Middle frontal gyrus (tissue), 1 donor: ENCODE measurements at regions not wholly inside any gene's neighbourhood (a gene's known extent, or its start where the extent isn't known, plus 50 kb on each side); places are given as distances from the start of the nearest gene placed in this dataset.

Experiments
- DNase-seq: peaks from one replicate; pipeline ENCODE4 v3.0.0-alpha.2; 2015; ENCODE audit warnings: low spot score; ENCODE audit errors: extremely low spot score

DNA sequence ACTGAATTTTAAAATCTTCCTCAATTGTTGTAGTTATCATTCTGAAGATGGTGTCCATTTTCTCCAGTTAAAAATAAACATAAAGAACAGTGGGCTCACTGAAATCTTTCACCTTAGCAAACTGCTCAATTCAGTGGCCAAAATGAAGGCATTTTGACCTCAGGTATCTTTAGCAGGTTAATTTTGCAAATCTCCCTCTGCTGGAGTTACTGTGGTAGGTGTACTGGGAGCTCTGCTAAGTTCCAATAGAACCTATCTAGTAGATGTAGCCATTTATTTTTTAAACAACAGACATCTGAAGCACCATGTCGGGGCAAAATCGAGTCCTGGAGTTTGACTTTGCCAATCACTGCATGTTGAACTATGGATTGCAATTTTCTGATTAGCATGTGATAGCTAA lies 177.1 kb downstream of the IRS1 start:
- no peak for DNase-seq

DNA sequence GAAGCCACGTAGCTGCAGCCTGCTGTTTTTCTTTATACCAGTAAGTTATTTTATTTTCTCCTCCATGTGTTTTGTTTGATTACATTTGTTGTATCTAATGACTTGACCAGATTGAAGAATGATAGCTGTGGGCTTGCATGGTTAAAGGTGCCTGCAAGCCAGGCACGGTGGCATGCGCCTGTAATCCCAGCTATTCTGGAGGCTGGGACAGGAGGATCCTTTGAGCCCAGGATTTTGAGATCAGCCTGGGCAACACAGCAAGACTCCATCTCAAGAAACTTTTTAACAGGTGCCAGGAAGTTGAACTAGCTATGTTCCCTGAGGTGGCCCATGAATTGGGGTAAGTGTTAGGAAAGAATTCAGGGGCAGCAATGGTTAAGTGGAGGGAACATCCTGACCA lies 179.4 kb downstream of the IRS1 start:
- DNase-seq, result no peak

DNA sequence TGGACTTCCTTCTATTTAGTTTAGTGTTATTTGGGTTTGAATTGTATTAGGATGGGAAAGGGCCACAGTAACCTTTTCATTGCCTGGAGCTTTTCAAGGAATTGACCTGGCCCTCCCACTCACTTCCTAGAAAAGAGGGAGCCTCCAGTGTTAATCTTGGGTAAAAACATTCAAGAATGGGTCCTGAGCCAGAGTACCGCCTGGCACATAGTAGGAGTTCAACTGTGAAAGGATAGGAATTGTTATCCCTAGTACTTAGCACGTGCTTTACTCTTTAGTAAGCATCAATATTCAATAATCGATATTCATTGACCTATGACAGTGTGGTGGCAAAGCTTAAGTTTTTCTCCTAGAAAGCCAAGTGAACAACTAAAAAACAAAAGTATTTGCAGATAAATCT lies 179.9 kb downstream of the IRS1 start:
- no peak for DNase-seq

DNA sequence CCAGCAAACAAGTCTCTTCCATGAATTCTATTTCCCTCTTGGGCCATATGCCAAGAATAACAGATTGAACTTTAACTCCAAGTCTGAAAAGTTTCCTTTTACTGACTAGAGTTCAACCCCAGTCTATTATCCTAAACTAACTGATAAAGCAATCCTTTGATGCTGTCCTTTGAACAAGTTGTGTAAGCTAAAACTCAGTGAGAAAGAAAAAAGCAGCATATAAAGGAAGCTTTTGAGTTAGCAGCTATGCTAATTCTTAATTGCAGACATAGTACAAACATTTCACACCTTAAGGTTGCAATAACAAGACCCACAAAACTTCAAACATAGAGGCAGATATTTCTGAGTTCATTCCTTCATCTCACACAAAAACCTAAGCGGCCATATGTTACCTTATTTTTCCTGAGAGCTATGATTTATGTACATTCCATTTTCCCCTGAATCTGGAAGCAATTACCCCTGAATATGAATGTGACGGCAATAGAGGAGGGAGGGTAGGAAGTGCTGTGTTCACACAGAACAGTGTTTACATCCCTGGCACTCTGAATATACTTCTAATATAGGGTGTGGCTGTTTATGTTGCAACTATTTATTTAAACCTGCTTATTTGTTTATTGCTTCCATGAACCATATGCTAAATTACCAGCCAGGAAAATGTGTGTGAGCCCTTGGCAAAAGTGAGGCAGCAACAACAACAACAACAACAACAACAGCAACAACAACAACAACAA lies 180.6 kb downstream of the IRS1 start:
- no peak for DNase-seq

DNA sequence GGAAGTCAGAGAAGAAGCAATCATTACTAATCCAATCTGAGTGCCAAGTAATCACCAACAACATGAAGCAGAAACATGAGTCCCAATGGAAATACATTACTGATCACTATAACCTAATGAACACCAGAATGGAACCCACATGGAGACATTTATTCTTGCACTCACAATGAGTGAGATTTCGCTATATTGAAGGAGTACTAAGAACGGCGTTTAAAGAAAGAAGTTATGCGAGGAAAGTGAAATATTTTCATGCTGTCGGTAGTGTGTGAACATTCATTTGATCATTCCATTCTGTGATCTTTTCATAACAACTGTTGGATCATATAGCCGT lies 181.1 kb downstream of the IRS1 start:
- DNase-seq, result no peak

DNA sequence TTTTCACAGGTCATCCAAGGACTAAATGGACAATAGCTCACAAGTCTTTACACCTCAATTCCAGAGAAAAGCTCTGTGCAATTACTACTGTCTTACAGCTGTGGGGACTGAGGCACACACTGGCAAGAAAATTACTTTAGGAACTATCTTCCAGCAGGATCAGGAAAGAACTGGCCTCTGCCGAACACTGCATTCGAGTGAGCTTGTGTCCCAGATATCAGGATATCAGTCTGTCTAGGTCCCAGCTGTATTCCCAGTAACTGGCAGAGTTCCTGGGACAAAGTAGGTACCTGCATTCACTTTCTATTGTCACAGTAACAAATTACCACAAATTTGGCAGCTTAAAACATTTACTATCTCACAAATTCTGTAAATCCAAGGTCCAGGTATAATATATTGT lies 183.7 kb downstream of the IRS1 start:
- no peak for DNase-seq

DNA sequence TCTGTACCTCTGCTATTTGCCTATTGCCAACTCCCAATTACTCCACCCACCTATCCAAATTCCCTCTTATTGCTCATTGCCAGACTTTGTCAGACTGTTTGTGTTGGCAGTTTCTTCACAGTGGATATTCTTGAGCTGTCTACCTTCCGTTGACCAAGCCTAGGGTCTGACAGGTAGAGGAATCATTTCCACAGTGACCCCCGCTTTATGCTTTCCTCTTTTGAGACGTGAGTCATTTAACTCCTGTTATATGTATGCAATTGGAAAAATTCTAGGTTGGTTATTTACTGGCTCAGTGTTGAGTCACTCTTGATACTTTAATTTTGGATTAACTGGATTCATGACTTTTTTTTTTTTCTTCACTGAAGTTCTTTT lies 187.7 kb downstream of the IRS1 start:
- no peak for DNase-seq

DNA sequence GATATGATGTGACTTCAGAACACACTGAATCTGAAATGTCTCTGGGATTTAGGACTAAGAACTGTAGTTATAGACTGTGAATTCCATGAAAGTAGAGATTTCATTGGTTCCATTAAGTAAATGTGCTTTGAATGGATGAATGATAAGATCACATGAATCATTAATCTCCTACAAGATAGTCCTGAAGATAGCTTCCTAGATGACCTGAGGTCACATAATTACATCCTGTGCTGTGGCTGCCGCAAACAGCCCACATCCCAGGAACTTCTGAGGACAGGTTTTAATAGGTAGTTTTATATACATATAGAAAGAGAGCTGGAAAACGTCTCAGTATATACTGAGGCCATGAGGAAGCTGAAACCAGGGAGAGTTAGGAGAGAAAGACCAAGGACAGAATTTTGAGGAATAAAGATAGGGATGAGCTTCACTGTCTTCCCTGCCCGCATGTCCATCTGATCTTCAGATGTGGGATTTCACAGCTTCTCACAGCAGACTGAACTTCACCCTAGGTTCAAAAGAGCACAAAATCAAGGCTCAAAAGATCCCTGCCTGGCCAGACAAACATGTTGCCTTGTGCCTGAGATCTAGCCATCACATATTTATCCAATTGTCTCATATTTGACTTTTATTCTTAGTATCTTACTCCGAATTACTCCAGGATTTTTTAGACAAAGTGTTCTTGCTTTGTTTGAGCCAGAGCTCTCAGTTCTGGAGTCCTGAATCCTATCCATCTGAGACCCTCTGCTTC lies 188.2 kb downstream of the IRS1 start:
- no peak for DNase-seq

DNA sequence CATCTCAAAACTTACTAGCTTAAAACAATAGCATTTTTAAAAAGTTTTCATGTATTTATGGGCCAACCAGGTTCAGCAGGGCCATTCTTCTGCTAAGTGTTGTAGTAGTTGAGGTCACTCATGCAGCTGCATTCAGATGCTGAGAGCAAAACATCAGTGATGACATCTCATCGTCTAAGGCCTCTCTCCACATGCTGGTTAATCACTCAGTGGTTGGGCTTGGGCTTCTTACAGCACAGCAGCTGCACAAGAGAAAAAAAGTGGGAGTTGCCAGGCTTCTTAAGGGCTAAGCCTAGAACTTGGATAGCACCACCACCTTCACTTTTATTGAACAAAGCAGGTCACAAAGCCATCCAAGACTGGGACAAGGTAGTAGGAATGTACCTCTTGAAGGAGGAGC lies 190.3 kb downstream of the IRS1 start:
- no peak for DNase-seq

DNA sequence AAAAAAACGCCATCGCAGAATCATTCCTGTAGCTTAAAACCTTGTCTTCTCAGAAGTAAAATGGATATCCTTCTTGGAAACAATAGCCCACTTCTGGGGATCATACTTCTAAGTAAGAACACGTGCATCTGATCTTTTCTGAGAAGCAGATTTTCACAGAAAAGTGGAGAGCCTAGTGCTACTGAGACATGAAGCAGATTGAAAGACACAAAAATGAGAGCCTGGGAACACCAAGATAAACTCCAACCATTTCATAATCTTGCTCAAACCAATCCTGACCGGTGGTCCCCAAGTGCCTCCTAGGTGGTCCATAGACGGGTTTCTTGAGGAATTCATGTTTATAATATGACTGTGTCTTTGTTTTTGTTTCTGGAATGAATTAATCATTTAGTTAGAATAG lies 191.2 kb downstream of the IRS1 start:
- DNase-seq, result no peak

DNA sequence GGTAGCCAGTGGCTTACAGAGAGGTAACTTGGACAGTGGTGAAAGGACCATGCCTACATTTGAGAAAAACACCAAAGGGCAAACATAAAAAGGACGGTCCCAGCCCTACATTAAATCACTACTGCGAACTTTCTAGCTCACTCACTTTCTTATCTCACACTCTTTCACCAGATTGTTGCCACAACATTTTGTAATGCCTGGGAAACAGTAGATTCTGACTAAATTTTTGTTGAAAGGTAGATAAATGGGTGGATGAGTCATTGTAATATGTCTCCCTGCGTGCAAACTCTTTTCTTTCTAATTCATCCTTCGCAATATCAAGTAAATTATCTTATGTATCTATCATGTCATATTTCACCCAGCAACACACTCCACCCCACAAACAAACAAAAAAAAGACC lies 192.2 kb downstream of the IRS1 start:
- no peak for DNase-seq

DNA sequence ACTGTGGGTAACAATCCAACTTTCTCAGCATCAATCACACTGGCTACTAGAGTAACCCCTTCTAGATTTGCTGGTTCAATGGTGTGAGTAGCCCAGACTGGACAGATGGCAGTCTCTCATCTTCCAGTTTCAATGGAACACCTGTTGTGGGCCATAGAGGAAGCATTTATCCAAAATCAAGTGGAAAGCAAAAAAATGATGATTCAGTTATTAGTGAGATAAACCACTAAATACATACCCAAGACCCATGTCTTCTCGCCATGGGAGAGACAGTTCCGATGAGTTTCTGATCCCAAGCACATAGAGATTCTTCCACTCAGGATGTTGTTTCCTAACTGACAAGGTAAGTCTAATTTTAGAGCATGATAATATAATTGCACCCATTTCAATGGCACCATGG lies 194.0 kb downstream of the IRS1 start:
- DNase-seq, result no peak

DNA sequence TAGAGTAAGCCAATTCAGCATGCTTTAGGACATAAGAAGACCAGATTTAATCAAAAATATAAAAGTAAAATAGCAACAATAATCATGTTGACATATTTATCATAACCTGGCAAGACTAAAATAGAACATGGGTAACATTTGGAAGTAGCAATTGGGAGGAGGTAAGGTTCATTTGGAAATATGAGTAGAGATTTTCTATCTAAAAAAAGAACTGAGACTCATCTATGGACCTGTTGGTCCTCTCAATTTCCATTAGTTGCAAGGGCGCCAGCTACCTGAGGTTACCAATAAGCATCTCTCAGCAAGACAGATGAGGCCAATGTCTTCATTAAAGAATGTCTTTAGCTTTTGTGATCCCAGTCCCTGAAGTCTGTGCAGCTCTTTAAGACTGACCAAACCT lies 196.0 kb downstream of the IRS1 start:
- no peak for DNase-seq

DNA sequence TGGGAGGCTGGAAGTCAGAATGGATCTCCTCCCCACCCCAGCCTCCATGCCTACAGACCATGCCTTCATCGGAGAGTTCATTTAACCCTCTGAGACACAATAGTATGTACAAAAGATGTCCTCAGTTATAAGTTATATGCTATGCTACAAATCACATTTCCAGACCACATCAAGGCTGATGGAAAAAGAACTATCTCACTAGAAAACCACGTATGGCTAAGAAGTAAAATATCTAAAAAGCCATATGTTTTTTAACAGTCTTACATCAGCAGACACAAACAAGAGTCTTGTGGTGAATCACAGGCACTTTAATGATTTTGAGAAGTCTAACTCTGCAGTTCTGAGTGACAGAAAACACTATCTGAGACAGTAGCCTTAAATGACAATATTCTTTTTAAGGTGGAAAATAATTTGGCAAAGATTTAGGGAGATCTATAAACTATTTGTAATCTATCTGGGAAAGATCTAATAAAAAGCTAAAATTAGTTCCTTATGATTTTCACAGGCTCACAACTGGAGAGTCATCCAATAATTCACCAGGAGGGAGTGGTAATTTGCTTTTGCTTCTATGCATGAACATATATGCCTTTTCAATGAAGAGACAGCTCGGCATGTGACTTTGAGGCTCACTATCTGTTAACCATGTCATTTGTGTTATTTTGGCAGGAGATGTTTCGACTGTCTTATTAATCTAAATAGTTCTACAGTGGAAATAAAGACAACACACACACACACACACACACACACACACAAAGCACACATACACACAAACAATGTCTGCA lies 197.5 kb downstream of the IRS1 start:
- DNase-seq, result no peak

DNA sequence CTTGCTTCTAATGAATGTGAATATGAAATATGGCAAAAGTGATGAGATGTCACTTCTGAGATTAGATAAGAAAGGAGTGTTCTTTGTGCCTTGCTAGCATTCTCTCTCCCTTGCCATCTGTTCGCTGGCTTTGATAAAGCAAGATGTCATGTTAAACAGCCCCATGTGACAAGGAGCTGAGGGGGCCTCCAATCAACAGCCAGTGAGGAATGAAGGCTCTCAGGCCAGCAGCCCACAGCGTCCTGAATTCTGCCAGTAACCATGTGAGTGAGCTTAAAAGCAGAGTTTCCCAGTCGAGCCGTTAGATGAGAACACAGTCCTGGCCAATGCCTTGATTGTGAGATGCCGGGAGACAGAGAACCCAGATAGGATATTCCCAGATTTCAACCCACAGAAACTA lies 198.8 kb downstream of the IRS1 start:
- no peak for DNase-seq

DNA sequence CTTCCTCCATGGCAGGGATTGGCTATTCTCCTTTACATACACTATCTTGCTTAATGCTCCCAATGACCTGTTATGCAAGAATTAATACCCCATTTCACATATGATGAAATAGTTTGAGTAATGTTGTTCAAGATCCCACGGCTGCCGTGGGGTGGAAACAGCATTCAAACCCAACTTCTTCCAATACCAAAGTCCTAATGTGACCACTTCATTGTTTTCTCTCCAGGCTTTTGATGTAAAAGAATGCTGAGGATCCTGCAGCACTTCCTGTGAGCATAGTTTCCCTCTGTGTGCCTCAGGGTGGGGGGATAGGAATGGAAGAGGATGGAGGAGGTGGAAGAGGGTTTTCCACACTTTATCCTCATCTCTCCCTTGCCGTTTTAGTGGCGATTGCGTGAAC lies 199.4 kb downstream of the IRS1 start:
- DNase-seq, result no peak

DNA sequence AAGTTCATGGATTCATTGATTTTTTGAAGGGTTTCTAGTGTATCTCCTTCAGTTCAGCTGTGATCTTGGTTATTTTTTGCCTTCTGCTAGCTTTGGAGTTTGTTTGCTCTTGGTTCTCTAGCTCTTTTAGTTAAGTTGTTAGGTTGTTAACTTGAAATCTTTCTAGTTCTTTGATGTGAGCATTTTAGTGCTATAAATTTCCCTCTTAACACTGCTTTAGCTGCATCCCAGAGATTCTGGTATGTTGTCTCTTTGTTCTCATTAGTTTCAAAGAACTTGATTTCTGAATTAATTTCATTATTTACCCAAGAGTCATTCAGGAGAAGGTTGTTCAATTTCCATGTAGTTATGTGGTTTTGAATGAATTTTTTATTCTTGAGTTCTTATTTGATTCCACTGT lies 210.6 kb downstream of the IRS1 start:
- DNase-seq, result no peak

DNA sequence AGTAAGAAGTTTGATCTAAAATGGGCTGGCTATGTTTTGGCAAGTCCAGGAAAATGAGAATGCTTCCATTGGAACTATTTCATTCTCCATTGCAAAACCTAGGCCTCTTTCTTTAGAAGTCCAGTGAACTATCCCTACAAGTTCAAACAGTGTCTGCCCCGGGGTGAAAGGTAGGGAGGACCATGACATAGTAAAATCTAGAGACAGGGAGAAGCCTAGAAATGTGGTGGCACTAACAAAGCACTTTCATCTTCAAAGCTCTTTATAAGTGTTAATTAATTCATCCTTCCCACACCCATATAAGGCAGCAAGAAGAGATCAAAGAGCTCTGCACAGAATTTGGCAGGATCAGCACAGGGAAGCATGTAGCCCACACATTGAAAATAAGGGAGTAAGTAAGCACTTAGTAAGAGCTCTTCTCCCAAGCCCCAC lies 214.5 kb downstream of the IRS1 start:
- no peak for DNase-seq

DNA sequence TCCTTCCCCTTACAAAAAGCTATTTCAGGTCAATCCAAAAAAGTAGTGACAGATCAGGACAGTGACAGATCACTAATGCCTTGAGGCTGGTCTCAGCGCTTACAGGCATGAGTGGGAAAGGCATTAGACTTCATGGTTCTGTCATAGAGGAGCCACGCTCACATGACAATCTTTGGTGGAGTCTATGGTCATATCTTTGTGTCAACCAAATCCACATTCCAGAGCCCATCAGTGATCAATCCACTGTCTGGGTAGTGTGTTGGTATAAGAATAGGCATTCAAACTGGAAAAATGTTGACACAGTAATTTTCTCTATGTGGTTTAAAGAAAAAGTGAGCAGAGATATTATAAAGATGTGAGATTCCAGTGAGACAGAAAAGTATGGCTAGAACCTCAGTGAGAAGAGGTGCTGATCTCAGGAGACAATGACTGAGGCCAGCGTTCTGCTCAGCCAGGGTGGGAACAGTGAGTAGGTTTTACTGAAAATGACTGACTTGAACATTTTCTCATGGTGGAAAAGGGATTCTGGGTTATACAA lies 215.0 kb downstream of the IRS1 start:
- DNase-seq, result no peak

DNA sequence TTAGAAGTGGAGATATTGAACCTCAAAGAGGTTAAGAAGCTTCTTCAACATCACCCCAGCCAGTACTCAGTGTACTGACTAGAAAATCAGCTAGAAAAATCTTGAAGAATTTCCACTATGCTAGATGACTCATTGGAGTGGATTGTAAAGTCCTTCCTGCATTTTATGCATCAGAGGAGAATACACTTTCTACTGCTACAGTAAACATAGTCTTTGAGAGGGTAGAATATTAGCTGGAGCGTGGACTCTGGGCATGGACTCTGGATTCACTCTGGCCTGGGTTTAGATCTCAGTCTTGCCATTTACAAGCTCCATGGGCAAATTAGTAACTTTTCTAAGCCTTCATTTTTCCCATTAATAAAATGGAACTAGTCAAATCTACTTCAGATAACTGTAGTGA lies 215.9 kb downstream of the IRS1 start:
- no peak for DNase-seq

DNA sequence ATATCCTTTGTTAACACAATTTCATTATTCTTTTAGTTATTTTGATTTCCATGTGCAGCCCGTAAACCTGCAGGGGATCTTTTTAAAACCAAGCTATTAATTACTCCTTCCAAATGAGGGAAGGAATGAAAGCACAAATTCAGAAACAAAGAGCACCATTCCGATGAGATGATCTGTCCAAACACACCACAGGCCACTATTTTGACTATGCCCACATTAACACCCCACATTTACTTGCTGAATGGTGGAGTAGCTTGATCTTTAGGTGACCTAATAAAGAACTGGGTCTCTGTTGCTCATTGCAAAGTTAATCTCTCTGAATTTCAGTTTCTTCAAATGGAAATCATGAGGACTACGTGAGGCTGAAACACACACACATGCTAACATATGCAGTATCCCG lies 218.0 kb downstream of the IRS1 start:
- no peak for DNase-seq

DNA sequence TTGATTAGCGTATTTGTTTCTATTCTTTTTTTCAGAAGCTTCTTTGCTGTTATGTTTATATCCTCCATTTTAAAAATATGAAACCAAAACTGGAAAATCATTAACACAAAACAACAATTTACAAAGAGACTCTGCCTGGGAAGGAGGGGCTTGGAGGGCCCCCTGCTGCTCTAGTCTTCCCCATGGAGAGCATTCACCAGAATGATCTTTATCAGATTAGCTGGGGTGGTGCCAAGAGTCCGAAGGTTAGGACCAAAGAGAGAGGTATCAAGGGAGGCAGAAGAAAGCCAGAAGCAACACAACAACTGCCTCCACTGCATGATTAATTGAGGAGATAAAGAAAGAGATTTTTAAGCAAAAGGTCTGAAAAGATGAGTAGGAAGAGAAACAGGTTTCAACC lies 218.6 kb downstream of the IRS1 start:
- no peak for DNase-seq
